Uterus (tissue), 3 donors: ENCODE measurements at regions not wholly inside any gene's neighbourhood (a gene's known extent, or its start where the extent isn't known, plus 50 kb on each side); places are given as distances from the start of the nearest gene placed in this dataset.

Experiments
- DNase-seq, 2 donors: peaks; one replicate each; pipeline ENCODE4 v3.0.0-alpha.2; 2019 to 2020
- H3K27ac ChIP-seq, 2 donors: fragments of 200-600 bp; sonication (generic); 1 replicate in 1 of 2; 2 replicates in 1 of 2; pipeline ENCODE4 v1.5.1; 2016 to 2018
- H3K27me3 ChIP-seq, 2 donors: fragments of 200-600 bp; sonication (generic); one replicate each; pipeline ENCODE4 v1.5.1; 2018 to 2019; ENCODE audit warnings: control low read depth in 1 of 2
- H3K36me3 ChIP-seq, 2 donors: fragments of 200-600 bp; sonication (generic); one replicate each; pipeline ENCODE4 v1.5.1; 2019; ENCODE audit warnings: control low read depth in 1 of 2
- H3K4me1 ChIP-seq, 2 donors: fragments of 200-600 bp; sonication (generic); one replicate each; pipeline ENCODE4 v1.5.1; 2018 to 2019; ENCODE audit warnings: control low read depth in 1 of 2
- H3K4me3 ChIP-seq, 2 donors: fragments of 200-600 bp; sonication (generic); 1 replicate in 1 of 2; 2 replicates in 1 of 2; pipeline ENCODE4 v1.5.1; 2018 to 2019; ENCODE audit warnings: mild to moderate bottlenecking in 1 of 2
- H3K9me3 ChIP-seq, 2 donors: fragments of 200-600 bp; sonication (generic); one replicate each; pipeline ENCODE4 v1.5.1; 2019; ENCODE audit warnings: control low read depth in 1 of 2
- POLR2A ChIP-seq, 2 donors: fragments of 450-650 bp; IDR thresholded peaks; one replicate each; pipeline ENCODE4 v1.6.1; 2016; ENCODE audit warnings: antibody characterized with exemption in 2 of 2, mild to moderate bottlenecking in 1 of 2, moderate library complexity in 1 of 2
- intact Hi-C: fragments of 100-400 bp; cut with DNase I; formaldehyde crosslinking; loops from one replicate; pipeline ENCODE4 v1.15.1; 2023; ENCODE audit warnings: low total_unique reads
- TF ChIP-seq, protein P1 (sequence below), 4 experiments: fragments of 200-600 bp in 2 of 4; fragments of 450-650 bp in 2 of 4; sonication (generic) in 2 of 4; IDR thresholded peaks; one replicate each; pipeline ENCODE4 v1.5.1; 2016 to 2019; ENCODE audit warnings: antibody characterized with exemption in 4 of 4, mild to moderate bottlenecking in 2 of 4, moderate library complexity in 1 of 4
- donor health status: DM: yes; HTN: yes; CAD: no.

GRCh38 chr12:11978726-11979384, 91.9 kb upstream of the BCL2L14 start:
- Histone ChIP-seq H3K27me3 (no peaks in the 10 kb centered on the region), H3K4me3 (no peak overlapping the region), H3K36me3 (no peaks in the 10 kb centered on the region), H3K4me1 (no peaks in the 10 kb centered on the region), H3K27ac (no peak overlapping the region), H3K9me3 (no peaks in the 10 kb centered on the region)
- no peak for TF ChIP-seq POLR2A (IDR thresholded peaks at IDR 0.05)
- TF ChIP-seq, protein P1, sequence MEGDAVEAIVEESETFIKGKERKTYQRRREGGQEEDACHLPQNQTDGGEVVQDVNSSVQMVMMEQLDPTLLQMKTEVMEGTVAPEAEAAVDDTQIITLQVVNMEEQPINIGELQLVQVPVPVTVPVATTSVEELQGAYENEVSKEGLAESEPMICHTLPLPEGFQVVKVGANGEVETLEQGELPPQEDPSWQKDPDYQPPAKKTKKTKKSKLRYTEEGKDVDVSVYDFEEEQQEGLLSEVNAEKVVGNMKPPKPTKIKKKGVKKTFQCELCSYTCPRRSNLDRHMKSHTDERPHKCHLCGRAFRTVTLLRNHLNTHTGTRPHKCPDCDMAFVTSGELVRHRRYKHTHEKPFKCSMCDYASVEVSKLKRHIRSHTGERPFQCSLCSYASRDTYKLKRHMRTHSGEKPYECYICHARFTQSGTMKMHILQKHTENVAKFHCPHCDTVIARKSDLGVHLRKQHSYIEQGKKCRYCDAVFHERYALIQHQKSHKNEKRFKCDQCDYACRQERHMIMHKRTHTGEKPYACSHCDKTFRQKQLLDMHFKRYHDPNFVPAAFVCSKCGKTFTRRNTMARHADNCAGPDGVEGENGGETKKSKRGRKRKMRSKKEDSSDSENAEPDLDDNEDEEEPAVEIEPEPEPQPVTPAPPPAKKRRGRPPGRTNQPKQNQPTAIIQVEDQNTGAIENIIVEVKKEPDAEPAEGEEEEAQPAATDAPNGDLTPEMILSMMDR (IDR thresholded peaks at IDR 0.05), result no peak
- no peak for DNase-seq
- intact Hi-C loops, result no loop called here

DNA sequence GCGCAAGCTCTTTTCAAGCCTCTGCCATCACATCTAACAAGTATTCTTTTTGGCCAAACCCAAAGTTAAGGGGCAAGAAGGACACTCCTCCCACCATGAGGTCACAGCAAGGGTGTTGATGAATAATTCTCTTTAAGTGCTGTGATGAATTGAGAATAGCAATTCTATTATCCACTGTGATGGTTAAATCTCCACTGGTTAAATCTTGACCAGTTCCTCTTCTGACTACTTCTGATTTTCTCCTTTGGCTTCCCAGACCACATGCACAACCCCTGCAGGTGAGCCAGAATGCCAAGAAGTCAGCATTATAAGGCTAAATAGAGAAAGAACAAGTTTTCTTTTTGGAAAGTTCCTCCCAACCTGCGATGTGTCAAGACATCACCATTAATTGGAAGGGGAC, 90.6 kb upstream of the BCL2L14 start:
- H3K27me3 ChIP-seq, result no peaks in the 10 kb centered on the region
- no peaks in the 10 kb centered on the region for H3K9me3 ChIP-seq
- DNase-seq, result no peak
- H3K27ac ChIP-seq, result no peak overlapping the region
- no peaks in the 10 kb centered on the region for H3K4me1 ChIP-seq
- H3K4me3 ChIP-seq, result no peak overlapping the region
- no peaks in the 10 kb centered on the region for H3K36me3 ChIP-seq
- no peak for TF ChIP-seq POLR2A (IDR thresholded peaks at IDR 0.05)
- TF ChIP-seq, protein P1 (IDR thresholded peaks at IDR 0.05), result no peak
- intact Hi-C loops, result no loop called here

- H3K4me1 ChIP-seq, result no peaks in the 10 kb centered on the region
- no peak for TF ChIP-seq POLR2A (IDR thresholded peaks at IDR 0.05)
- TF ChIP-seq, protein P1 (IDR thresholded peaks at IDR 0.05), result no peak
- H3K36me3 ChIP-seq, result no peaks in the 10 kb centered on the region
- no peak for DNase-seq
- H3K9me3 ChIP-seq, result no peaks in the 10 kb centered on the region
- intact Hi-C loops, result no loop called here
- H3K4me3 ChIP-seq, result no peak overlapping the region
- no peaks in the 10 kb centered on the region for H3K27me3 ChIP-seq
- H3K27ac ChIP-seq, result no peak overlapping the region
These were observed 89.5 kb upstream of the BCL2L14 start for GRCh38 chr12:11981121-11981733.

GRCh38 chr12:11984417-11984816, 86.3 kb upstream of the BCL2L14 start:
- no peaks in the 10 kb centered on the region for H3K36me3 ChIP-seq
- no peak overlapping the region for H3K27ac ChIP-seq
- no peak for DNase-seq
- no peak overlapping the region for H3K4me3 ChIP-seq
- H3K4me1 ChIP-seq, result no peaks in the 10 kb centered on the region
- no peaks in the 10 kb centered on the region for H3K9me3 ChIP-seq
- no peaks in the 10 kb centered on the region for H3K27me3 ChIP-seq
- intact Hi-C loops, result no loop called here
- TF ChIP-seq POLR2A (IDR thresholded peaks at IDR 0.05), result no peak
- TF ChIP-seq, protein P1 (IDR thresholded peaks at IDR 0.05), result no peak

DNA sequence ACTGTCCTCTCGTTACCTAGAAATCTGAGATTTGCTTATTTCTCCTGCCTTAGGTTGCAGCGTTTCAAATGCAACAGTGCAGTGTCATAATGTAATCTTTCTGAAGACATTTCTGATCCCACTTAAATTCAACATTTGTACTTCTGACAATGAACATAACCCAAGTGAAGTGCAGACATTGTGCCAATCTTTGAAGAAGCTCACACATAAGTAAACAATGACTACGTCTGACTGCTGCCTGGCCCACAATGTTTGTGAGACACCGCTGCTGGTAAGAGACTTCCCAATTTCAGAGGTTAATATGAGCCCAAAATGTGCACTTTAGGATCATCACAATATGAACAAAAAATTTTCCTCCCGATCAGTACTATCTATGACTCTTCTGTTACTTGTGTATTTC, 84.6 kb upstream of the BCL2L14 start:
- Histone ChIP-seq H3K9me3 (no peaks in the 10 kb centered on the region), H3K4me3 (no peak overlapping the region), H3K36me3 (no peaks in the 10 kb centered on the region), H3K4me1 (no peaks in the 10 kb centered on the region), H3K27ac (no peak overlapping the region), H3K27me3 (no peaks in the 10 kb centered on the region)
- intact Hi-C loops, result no loop called here
- no peak for DNase-seq
- TF ChIP-seq, protein P1 (IDR thresholded peaks at IDR 0.05), result no peak
- TF ChIP-seq POLR2A (IDR thresholded peaks at IDR 0.05), result no peak
